GM18870 (cell line): ENCODE measurements at regions not wholly inside any gene's neighbourhood (a gene's known extent, or its start where the extent isn't known, plus 50 kb on each side); places are given as distances from the start of the nearest gene placed in this dataset.

Experiments
- ATAC-seq: cut with Tn5 transposase; IDR thresholded peaks from one replicate; pipeline ENCODE4 v1.9.1; 2021; ENCODE audit warnings: moderate library complexity; ENCODE audit not compliant: unreplicated experiment

DNA sequence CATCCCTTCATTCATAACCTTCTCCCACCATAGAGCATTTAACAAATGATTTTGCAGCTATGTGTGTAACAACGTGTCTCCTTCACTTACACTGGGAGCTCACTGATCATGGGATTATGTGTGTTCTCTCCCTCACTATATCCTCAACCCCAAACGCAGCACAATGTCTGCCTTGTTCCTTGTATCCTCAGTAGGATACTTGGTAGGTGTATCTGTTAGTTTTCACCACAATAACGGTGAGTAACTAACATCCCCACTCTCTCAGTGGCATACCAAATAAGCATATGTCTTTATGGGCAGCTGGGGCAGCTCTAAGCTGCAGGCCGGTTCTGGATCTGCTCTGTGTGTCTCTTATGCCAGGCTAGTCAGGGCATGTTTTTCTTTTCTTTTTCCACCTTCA, 166.7 kb upstream of the PWP1 start:
- no peak for ATAC-seq

- no peak for ATAC-seq
Observed at GRCh38 chr12:107519906-107520859, 165.4 kb upstream of the PWP1 start.

- ATAC-seq: no peak
Observed at GRCh38 chr12:107521826-107522355, 163.7 kb upstream of the PWP1 start.

- no peak for ATAC-seq
Observed at GRCh38 chr12:107522692-107523477, 162.7 kb upstream of the PWP1 start.

DNA sequence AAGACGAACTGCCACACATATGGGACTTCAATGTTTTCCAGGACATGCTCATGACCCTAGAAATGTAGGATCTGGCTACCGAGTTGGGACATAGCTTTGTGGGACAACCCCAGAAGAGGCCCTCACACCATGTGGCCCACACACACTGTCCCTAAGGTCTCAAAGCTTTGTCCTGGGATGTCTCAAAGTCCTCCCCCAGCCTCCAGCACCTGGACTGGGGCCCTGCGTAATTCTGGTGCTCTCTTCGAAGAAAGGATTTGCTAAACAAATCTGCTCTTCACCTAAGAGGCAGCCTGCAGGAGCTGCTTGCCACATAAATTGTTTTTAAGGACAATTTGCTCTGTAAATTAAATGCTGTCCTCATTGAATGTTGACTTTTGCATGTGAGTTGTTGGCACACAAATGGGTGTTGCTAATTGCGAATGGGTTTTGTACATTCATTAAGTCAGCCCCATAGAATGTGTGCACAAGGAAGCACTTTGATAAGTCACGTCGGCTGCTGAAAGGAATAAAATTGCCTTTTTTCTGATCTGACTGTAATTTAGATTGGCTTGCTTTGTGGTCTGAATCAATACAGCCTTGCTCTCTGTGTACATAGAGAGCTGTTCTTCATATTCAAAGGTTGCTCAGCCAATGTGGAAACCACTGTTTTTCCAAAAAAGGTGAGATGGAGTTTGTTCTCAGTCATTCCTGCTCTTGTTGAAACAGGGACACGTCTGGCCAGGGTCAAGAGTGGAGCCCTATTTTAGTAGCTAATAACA, 161.6 kb upstream of the PWP1 start:
- no peak for ATAC-seq

GRCh38 chr12:107525063-107525718, 160.4 kb upstream of the PWP1 start:
- ATAC-seq: no peak

GRCh38 chr12:107525719-107526554, 159.7 kb upstream of the PWP1 start:
- no peak for ATAC-seq

DNA sequence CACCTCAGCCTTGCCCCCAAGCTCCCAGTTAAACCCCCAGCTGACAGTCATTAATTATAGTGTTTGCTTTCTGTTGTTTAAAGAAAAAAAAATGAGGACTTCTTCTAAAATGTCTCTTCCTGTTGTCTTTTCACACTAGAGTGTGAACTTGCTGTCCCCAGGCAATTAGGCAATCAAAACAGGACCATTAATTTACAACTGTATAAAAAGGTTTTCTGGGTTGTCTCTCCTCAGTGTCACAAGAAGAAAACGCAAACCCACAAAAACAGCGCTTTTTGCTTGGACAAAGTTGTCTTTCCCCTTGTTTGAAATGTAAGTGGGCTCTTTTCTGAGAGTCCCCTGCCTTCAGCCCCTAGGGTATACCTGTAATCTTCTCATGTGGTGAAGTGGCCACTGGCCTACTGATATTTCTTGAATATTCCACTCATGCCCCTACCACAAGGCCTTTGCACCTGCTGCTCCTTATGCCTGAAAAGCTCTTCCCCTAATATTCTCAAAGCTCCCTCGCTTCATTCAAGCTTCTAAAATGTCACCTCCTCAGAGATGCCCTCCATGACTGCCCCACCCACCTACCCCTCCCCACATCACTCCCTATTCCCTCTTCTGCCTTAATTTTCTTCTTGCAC, 158.9 kb upstream of the PWP1 start:
- no peak for ATAC-seq

GRCh38 chr12:107528731-107529365, 156.8 kb upstream of the PWP1 start:
- ATAC-seq: no peak

GRCh38 chr12:107529991-107530390, 155.6 kb upstream of the PWP1 start:
- ATAC-seq: no peak

- no peak for ATAC-seq
Observed at GRCh38 chr12:107530701-107531100, 154.9 kb upstream of the PWP1 start.

GRCh38 chr12:107533218-107533617, 152.4 kb upstream of the PWP1 start:
- peak; percentile 64 for ATAC-seq

GRCh38 chr12:107536613-107537012, 149.0 kb upstream of the PWP1 start:
- no peak for ATAC-seq

GRCh38 chr12:107537464-107538119, 148.0 kb upstream of the PWP1 start:
- ATAC-seq: no peak

GRCh38 chr12:107539196-107539939, 146.2 kb upstream of the PWP1 start:
- ATAC-seq: no peak

DNA sequence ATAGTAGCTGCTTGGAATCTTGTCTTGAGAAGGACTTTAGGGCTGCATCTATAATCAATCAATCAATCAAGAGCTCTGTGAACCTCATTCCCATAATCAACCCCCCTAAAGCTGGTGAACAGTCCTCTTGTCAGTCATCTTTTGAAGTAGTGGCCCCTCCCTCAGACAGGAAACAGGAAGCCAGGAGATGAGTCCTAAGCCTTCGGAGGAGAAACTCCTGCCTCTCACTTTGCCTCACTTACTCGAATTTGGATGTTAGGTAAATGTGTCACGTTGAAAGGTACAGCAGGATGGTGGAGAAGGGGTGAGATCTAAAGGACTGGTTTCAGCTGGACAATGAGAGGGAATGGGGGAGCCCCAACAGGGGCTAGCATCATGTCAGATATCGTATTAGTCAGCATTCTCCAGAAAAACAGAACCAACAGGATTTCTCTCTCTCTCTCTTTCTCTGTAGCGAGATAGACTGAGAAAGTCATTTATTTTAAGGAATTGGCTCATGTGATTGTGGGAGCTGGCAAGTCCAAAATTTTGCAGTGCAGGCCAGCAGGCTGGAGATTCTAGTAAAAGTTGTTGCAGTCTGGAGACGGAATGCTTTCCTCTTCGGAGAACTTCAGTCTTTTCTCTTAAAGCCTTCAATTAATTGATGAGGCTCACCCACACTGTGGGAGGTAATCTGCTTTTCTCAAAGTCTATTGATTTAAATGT, 144.4 kb upstream of the PWP1 start:
- ATAC-seq: no peak

GRCh38 chr12:107543416-107543815, 142.2 kb upstream of the PWP1 start:
- no peak for ATAC-seq
